HepG2 (cell line): ENCODE measurements at regions not wholly inside any gene's neighbourhood (a gene's known extent, or its start where the extent isn't known, plus 50 kb on each side); places are given as distances from the start of the nearest gene placed in this dataset.

ENCODE experiments used
- ATAC-seq: fragments of 200-7000 bp; cut with Tn5 transposase; 3 replicates; pipeline ENCODE4 v1.9.1; 2020; ENCODE audit warnings: mild to moderate bottlenecking, moderate library complexity
- BruUV-seq: library from RNA; stranded (reverse); fragments of 400-500 nt; replicated peaks from 2 replicates; lab custom pipeline; 2021; lab: Mats Ljungman, UMichigan
- CTCF ChIA-PET: fragments of 300-600 bp; formaldehyde crosslinking; extraction: SDS; loops from one replicate; lab custom pipeline; 2021; ENCODE audit warnings: low total read pairs, inconsistent platforms, low intra/inter-chr PET ratio; lab: Yijun Ruan, JAX
- POLR2A ChIA-PET: fragments of 350-600 bp; sonication (Branson Sonifier 250); formaldehyde crosslinking; loops from one replicate; lab custom pipeline; 2020; ENCODE audit warnings: antibody characterized with exemption, inconsistent platforms; lab: Yijun Ruan, JAX
- DNase-seq: peaks from one replicate; pipeline ENCODE4 v3.0.0-alpha.2; 2015; ENCODE audit warnings: low spot score
- FAIRE-seq: peaks from 3 replicates; lab custom pipeline; 2011; peaks lifted over from hg19 to GRCh38; lab: Jason Lieb, UNC
- H2AFZ ChIP-seq: one replicate; pipeline ENCODE4 v1.6.1; 2011; ENCODE audit warnings: low read length, inconsistent platforms
- H3K27ac ChIP-seq: fragments of 300-600 bp; 3 replicates; pipeline ENCODE4 v1.8.0; 2011; ENCODE audit warnings: mixed run types, mild to moderate bottlenecking, mixed read lengths, low read length, inconsistent platforms; ENCODE audit not compliant: insufficient read depth; ENCODE audit errors: extremely low read length
- H3K27me3 ChIP-seq, 2 experiments: fragments of 200-600 bp in 1 of 2; 2 replicates in 1 of 2; 3 replicates in 1 of 2; pipeline versions ENCODE4 v1.6.0 to v1.8.0; 2011; ENCODE audit warnings: low read length in 2 of 2, mild to moderate bottlenecking in 2 of 2, moderate library complexity in 2 of 2, inconsistent platforms in 1 of 2; ENCODE audit not compliant: insufficient read depth in 2 of 2, control insufficient read depth in 1 of 2
- H3K36me3 ChIP-seq, 2 experiments: fragments of 200-600 bp in 1 of 2; replicated peaks in 1 of 2; 2 replicates in 1 of 2; 3 replicates in 1 of 2; pipeline versions ENCODE4 v1.5.1 to v1.8.0; 2011; ENCODE audit warnings: low read length in 2 of 2, inconsistent platforms in 1 of 2; ENCODE audit not compliant: insufficient read depth in 2 of 2, control insufficient read depth in 1 of 2
- H3K4me1 ChIP-seq: 2 replicates; pipeline ENCODE4 v1.5.1; 2012; ENCODE audit warnings: low read length, inconsistent platforms; ENCODE audit not compliant: insufficient read depth
- H3K4me2 ChIP-seq: 2 replicates; pipeline ENCODE4 v1.6.0; 2011; ENCODE audit warnings: low read depth, low read length, inconsistent platforms
- H3K4me3 ChIP-seq, 3 experiments: fragments of 200-600 bp in 1 of 3; sonication (generic), shearing (Covaris generic) in 1 of 3; replicated peaks in 1 of 3; 2 replicates each; pipeline ENCODE4 v1.5.1; 2011 to 2016; ENCODE audit warnings: low read length in 3 of 3, inconsistent platforms in 2 of 3, low read depth in 2 of 3, mild to moderate bottlenecking in 2 of 3, control low read depth in 1 of 3, mixed read lengths in 1 of 3; ENCODE audit not compliant: insufficient read depth in 1 of 3
- H3K79me2 ChIP-seq: one replicate; pipeline ENCODE4 v1.6.1; 2011; ENCODE audit warnings: low read length, inconsistent platforms; ENCODE audit not compliant: insufficient read depth
- H3K9ac ChIP-seq: 2 replicates; pipeline ENCODE4 v1.6.0; 2011; ENCODE audit warnings: mild to moderate bottlenecking, low read depth, low read length, inconsistent platforms; ENCODE audit not compliant: insufficient read depth
- H3K9me3 ChIP-seq: 2 replicates; pipeline ENCODE4 v1.5.1; 2012; ENCODE audit warnings: mild to moderate bottlenecking, low read length
- H4K20me1 ChIP-seq: 2 replicates; pipeline ENCODE4 v1.6.0; 2011; ENCODE audit warnings: inconsistent platforms, mild to moderate bottlenecking, low read length, moderate library complexity; ENCODE audit not compliant: insufficient read depth
- BCL6 ChIP-seq: IDR thresholded peaks from 2 replicates; pipeline ENCODE4 v1.6.1; 2016; ENCODE audit warnings: missing genetic modification reagents, missing compliant biosample characterization
- BCLAF1 ChIP-seq: fragments of 450-650 bp; IDR thresholded peaks from 2 replicates; pipeline ENCODE4 v1.6.1; 2017; ENCODE audit warnings: mild to moderate bottlenecking
- CEBPB ChIP-seq: IDR thresholded peaks from 2 replicates; pipeline ENCODE4 v1.6.1; 2011; ENCODE audit warnings: low read depth, low read length, improper control_type of control experiment, borderline replicate concordance
- CHD2 ChIP-seq: IDR thresholded peaks from 2 replicates; pipeline ENCODE4 v1.6.1; 2011; ENCODE audit warnings: low read depth, low read length, improper control_type of control experiment
- FOXA1 ChIP-seq, 2 experiments: fragments of 450-650 bp in 1 of 2; sonication (generic) in 1 of 2; formaldehyde crosslinking in 1 of 2; IDR thresholded peaks; 2 replicates each; pipeline versions ENCODE4 v1.4.0 to v1.6.1; 2016 to 2020; ENCODE audit warnings: missing genetic modification reagents in 1 of 2
- GRHL1 ChIP-seq: sonication (generic); formaldehyde crosslinking; conservative IDR thresholded peaks from 2 replicates; pipeline ENCODE4 v1.8.0; 2022; ENCODE audit warnings: missing genetic modification reagents
- HMGA1 ChIP-seq: sonication (generic); formaldehyde crosslinking; conservative IDR thresholded peaks from 2 replicates; pipeline ENCODE4 v1.4.0; 2020; ENCODE audit warnings: missing genetic modification reagents
- HOXA3 ChIP-seq: sonication (generic); formaldehyde crosslinking; IDR thresholded peaks from 2 replicates; pipeline ENCODE4 v1.5.0; 2020; ENCODE audit warnings: missing genetic modification reagents
- NPAS2 ChIP-seq: sonication (generic); formaldehyde crosslinking; IDR thresholded peaks from 2 replicates; pipeline ENCODE4 v1.8.0; 2022; ENCODE audit warnings: mild to moderate bottlenecking, missing genetic modification reagents, borderline replicate concordance
- REL ChIP-seq: sonication (generic); formaldehyde crosslinking; conservative IDR thresholded peaks from 2 replicates; pipeline ENCODE4 v1.8.0; 2022; ENCODE audit warnings: mild to moderate bottlenecking, missing genetic modification reagents, moderate library complexity
- RFXAP ChIP-seq: sonication (generic); formaldehyde crosslinking; IDR thresholded peaks from 2 replicates; pipeline ENCODE4 v1.4.0; 2020; ENCODE audit warnings: missing genetic modification reagents, borderline replicate concordance
- SMAD1 ChIP-seq: sonication (generic); formaldehyde crosslinking; IDR thresholded peaks from 2 replicates; pipeline ENCODE4 v1.4.0; 2020; ENCODE audit warnings: missing genetic modification reagents, low read depth, mild to moderate bottlenecking, borderline replicate concordance
- TAF1 ChIP-seq: sonication (generic); formaldehyde crosslinking; IDR thresholded peaks from 2 replicates; pipeline ENCODE4 v1.4.0; 2020; ENCODE audit warnings: missing genetic modification reagents
- THAP7 ChIP-seq: sonication (generic); formaldehyde crosslinking; IDR thresholded peaks from 2 replicates; pipeline ENCODE4 v1.8.1; 2023; ENCODE audit warnings: mild to moderate bottlenecking, missing genetic modification reagents
- ZNF232 ChIP-seq: sonication (generic); formaldehyde crosslinking; IDR thresholded peaks from 2 replicates; pipeline ENCODE4 v1.4.0; 2020; ENCODE audit warnings: missing genetic modification reagents, borderline replicate concordance
- ZNF619 ChIP-seq: sonication (generic); formaldehyde crosslinking; IDR thresholded peaks from 2 replicates; pipeline ENCODE4 v1.4.0; 2020; ENCODE audit warnings: mild to moderate bottlenecking, missing genetic modification reagents
- ZNF644 ChIP-seq: IDR thresholded peaks from 2 replicates; pipeline ENCODE4 v1.6.1; 2016; ENCODE audit warnings: low read depth
- ZNF709 ChIP-seq: sonication (generic); formaldehyde crosslinking; IDR thresholded peaks from 2 replicates; pipeline ENCODE4 v1.5.0; 2020; ENCODE audit warnings: mild to moderate bottlenecking, missing genetic modification reagents
- ZNF770 ChIP-seq: sonication (generic); formaldehyde crosslinking; IDR thresholded peaks from 2 replicates; pipeline ENCODE4 v1.5.0; 2020; ENCODE audit warnings: mild to moderate bottlenecking, missing genetic modification reagents
- WGBS: methylation state at CpG from one replicate; pipeline ENCODE4 v1.1.6; 2017; ENCODE audit warnings: low lambda C conversion rate; 5-methylcytosine and 5-hydroxymethylcytosine counted together
- in situ Hi-C: cut with HindIII; loops from 2 replicates; pipeline ENCODE4 v1.10.0; 2017; ENCODE audit warnings: low pct_unique_long_range_greater_than_20kb; ENCODE audit not compliant: extremely low pct_ligation_motif_present
- intact Hi-C: fragments of 100-400 bp; cut with micrococcal nuclease; formaldehyde crosslinking; loops from one replicate; pipeline ENCODE4 v1.10.0; 2022; ENCODE audit not compliant: unreplicated experiment

- Histone ChIP-seq H3K36me3 (no peaks in the 10 kb centered on the region), H3K79me2 (no peaks in the 10 kb centered on the region), H3K27me3 (peaks cover 0 to 16% of the 10 kb centered on the region in 2 experiments; a peak in 2 of 5 replicates), H3K9me3 (no peaks in the 10 kb centered on the region), H3K27ac (no peak overlapping the region), H2AFZ (no peak overlapping the region), H4K20me1 (no peaks in the 10 kb centered on the region), H3K4me2 (no peak overlapping the region), H3K4me3 (no peak overlapping the region), H3K4me1 (no peaks in the 10 kb centered on the region), H3K9ac (no peak overlapping the region)
- in situ Hi-C loops, result no loop called here
- no peak for DNase-seq
- intact Hi-C loops, result no loop called here
- no peak for FAIRE-seq
- BruUV-seq, result no TSS peak
- no peak for ATAC-seq
- CTCF ChIA-PET, result no interaction called here
- POLR2A ChIA-PET, result no interaction called here
- WGBS, result 16% methylated on average over 4 of the region's 5 CpGs
- TF ChIP-seq TAF1 (no peak), GRHL1 (CRISPR knock-in tag) (no peak), BCLAF1 (no peak), CEBPB (no peak), SMAD1 (CRISPR knock-in tag) (no peak), ZNF232 (CRISPR knock-in tag) (no peak), HMGA1 (CRISPR knock-in tag) (no peak), FOXA1 (IDR thresholded peaks at IDR 0.05) (no peak), FOXA1 (CRISPR knock-in tag; IDR thresholded peaks at IDR 0.05) (no peak), BCL6 (CRISPR knock-in tag) (no peak), ZNF770 (CRISPR knock-in tag) (no peak), HOXA3 (CRISPR knock-in tag) (no peak), THAP7 (CRISPR knock-in tag) (no peak), ZNF644 (CRISPR knock-in tag) (no peak), ZNF709 (CRISPR knock-in tag) (no peak), RFXAP (CRISPR knock-in tag) (no peak), NPAS2 (no peak), REL (no peak), ZNF619 (CRISPR knock-in tag) (no peak), CHD2 (no peak)
Observed at GRCh38 chr13:94825507-94825906, 113.2 kb upstream of the SOX21 start.
